Mesendoderm (in vitro differentiated cells): ENCODE measurements at regions not wholly inside any gene's neighbourhood (a gene's known extent, or its start where the extent isn't known, plus 50 kb on each side); places are given as distances from the start of the nearest gene placed in this dataset.

ENCODE experiments used
- DNase-seq: peaks from one replicate; pipeline ENCODE4 v3.0.0; 2013
- H2AK5ac ChIP-seq: 2 replicates; pipeline ENCODE4 v1.6.1; 2013; ENCODE audit warnings: low read length, inconsistent platforms
- H2BK120ac ChIP-seq: 2 replicates; pipeline ENCODE4 v1.6.1; 2013; ENCODE audit warnings: low read depth, mild to moderate bottlenecking, low read length, moderate library complexity, mixed read lengths
- H2BK15ac ChIP-seq: replicated peaks from 2 replicates; pipeline ENCODE4 v1.6.1; 2013; ENCODE audit warnings: low read depth, mild to moderate bottlenecking, moderate library complexity
- H2BK5ac ChIP-seq: 2 replicates; pipeline ENCODE4 v1.6.1; 2013; ENCODE audit warnings: low read length, inconsistent platforms
- H3K18ac ChIP-seq: 2 replicates; pipeline ENCODE4 v1.6.1; 2013; ENCODE audit warnings: mild to moderate bottlenecking, low read length, mixed read lengths
- H3K23ac ChIP-seq: one replicate; pipeline ENCODE4 v1.6.1; 2013; ENCODE audit warnings: low read length
- H3K27ac ChIP-seq: 2 replicates; pipeline ENCODE4 v1.5.1; 2013; ENCODE audit warnings: low read depth, mild to moderate bottlenecking, inconsistent platforms, low read length, moderate library complexity
- H3K27me3 ChIP-seq: 2 replicates; pipeline ENCODE4 v1.6.1; 2013; ENCODE audit warnings: low read length, control low read depth, mild to moderate bottlenecking, inconsistent platforms; ENCODE audit not compliant: insufficient read depth, poor library complexity
- H3K36me3 ChIP-seq: 2 replicates; pipeline ENCODE4 v1.6.1; 2013; ENCODE audit warnings: low read length, inconsistent platforms; ENCODE audit not compliant: control insufficient read depth, insufficient read depth
- H3K4ac ChIP-seq: one replicate; pipeline ENCODE4 v1.6.1; 2013; ENCODE audit warnings: low read depth, mild to moderate bottlenecking, low read length, moderate library complexity
- H3K4me1 ChIP-seq: 2 replicates; pipeline ENCODE4 v1.6.1; 2013; ENCODE audit warnings: low read depth, low read length, inconsistent platforms; ENCODE audit not compliant: control insufficient read depth
- H3K4me2 ChIP-seq: 2 replicates; pipeline ENCODE4 v1.6.1; 2013; ENCODE audit warnings: low read length
- H3K4me3 ChIP-seq: 2 replicates; pipeline ENCODE4 v1.5.1; 2013; ENCODE audit warnings: mild to moderate bottlenecking, low read length
- H3K56ac ChIP-seq: one replicate; pipeline ENCODE4 v1.6.1; 2013; ENCODE audit warnings: low read length
- H3K79me1 ChIP-seq: 2 replicates; pipeline ENCODE4 v1.6.1; 2013; ENCODE audit warnings: low read length, inconsistent platforms
- H3K79me2 ChIP-seq: 2 replicates; pipeline ENCODE4 v1.6.1; 2013; ENCODE audit warnings: mild to moderate bottlenecking, low read length; ENCODE audit not compliant: control insufficient read depth, insufficient read depth
- H3K9ac ChIP-seq: 2 replicates; pipeline ENCODE4 v1.6.1; 2013; ENCODE audit warnings: low read length, inconsistent platforms
- H4K5ac ChIP-seq: one replicate; pipeline ENCODE4 v1.6.1; 2013; ENCODE audit warnings: low read length
- H4K8ac ChIP-seq: one replicate; pipeline ENCODE4 v1.6.1; 2013; ENCODE audit warnings: low read depth, mild to moderate bottlenecking, control low read depth, low read length, moderate library complexity
- WGBS: extraction: QIAGEN DNeasy Blood & Tissue Kit; methylation state at CpG from one replicate; pipeline ENCODE4 v1.1.7; 2013; ENCODE audit warnings: low lambda C conversion rate, missing lambda C conversion rate; ENCODE audit not compliant: insufficient coverage; ENCODE audit errors: extremely low coverage; 5-methylcytosine and 5-hydroxymethylcytosine counted together

GRCh38 chr16:86379505-86379846 lies 130.9 kb upstream of the FOXF1 start:
- no peak overlapping the region for H3K23ac ChIP-seq
- H3K9ac ChIP-seq: no peak overlapping the region
- no peak overlapping the region for H2BK120ac ChIP-seq
- H3K18ac ChIP-seq: no peak overlapping the region
- H3K4me1 ChIP-seq: no peaks in the 10 kb centered on the region
- no peak overlapping the region for H3K56ac ChIP-seq
- H3K27me3 ChIP-seq: no peaks in the 10 kb centered on the region
- no peak overlapping the region for H2BK15ac ChIP-seq
- no peak overlapping the region for H2BK5ac ChIP-seq
- no peaks in the 10 kb centered on the region for H3K36me3 ChIP-seq
- H2AK5ac ChIP-seq: no peak overlapping the region
- H4K8ac ChIP-seq: no peak overlapping the region
- no peak for DNase-seq
- H3K79me2 ChIP-seq: no peaks in the 10 kb centered on the region
- H4K5ac ChIP-seq: no peak overlapping the region
- H3K4ac ChIP-seq: no peak overlapping the region
- H3K27ac ChIP-seq: no peak overlapping the region
- no peaks in the 10 kb centered on the region for H3K79me1 ChIP-seq
- WGBS: no CpG with 5 or more reads among the region's 9 CpGs
- H3K4me2 ChIP-seq: no peak overlapping the region
- no peak overlapping the region for H3K4me3 ChIP-seq

DNA sequence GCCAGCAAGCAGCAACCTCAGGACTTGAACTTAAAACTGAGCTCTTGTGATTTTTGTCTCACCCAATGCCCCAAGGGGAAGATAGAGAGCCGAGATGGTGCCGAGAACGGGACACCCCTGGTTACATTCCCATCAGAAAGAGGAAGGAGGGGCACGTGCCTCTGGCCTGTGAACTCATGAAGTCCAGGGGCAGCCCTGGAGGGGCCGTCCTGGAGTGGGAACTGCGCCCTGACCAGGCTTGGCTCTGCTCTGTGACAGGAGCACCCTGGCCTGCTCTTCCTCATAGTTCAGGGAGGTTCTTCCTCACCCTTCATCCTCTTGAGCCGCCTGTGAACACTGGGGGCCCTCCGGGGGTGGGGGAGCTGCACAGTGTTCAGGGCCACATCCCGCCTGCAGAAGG lies 130.3 kb upstream of the FOXF1 start:
- Histone ChIP-seq H3K4me1 (no peaks in the 10 kb centered on the region), H3K27me3 (no peaks in the 10 kb centered on the region), H3K56ac (no peak overlapping the region), H4K8ac (no peak overlapping the region), H3K79me1 (no peaks in the 10 kb centered on the region), H2BK120ac (no peak overlapping the region), H2AK5ac (no peak overlapping the region), H3K9ac (no peak overlapping the region), H3K4me2 (no peak overlapping the region), H3K79me2 (no peaks in the 10 kb centered on the region), H3K4me3 (no peak overlapping the region), H3K18ac (no peak overlapping the region), H3K36me3 (no peaks in the 10 kb centered on the region), H3K23ac (no peak overlapping the region), H4K5ac (no peak overlapping the region), H3K27ac (no peak overlapping the region), H3K4ac (no peak overlapping the region), H2BK5ac (no peak overlapping the region), H2BK15ac (no peak overlapping the region)
- no peak for DNase-seq
- WGBS: no CpG with 5 or more reads among the region's 9 CpGs

- H3K23ac ChIP-seq: no peak overlapping the region
- no peak overlapping the region for H2BK120ac ChIP-seq
- no peak overlapping the region for H4K8ac ChIP-seq
- H3K9ac ChIP-seq: no peak overlapping the region
- H3K18ac ChIP-seq: no peak overlapping the region
- H4K5ac ChIP-seq: no peak overlapping the region
- no peak for DNase-seq
- no CpG with 5 or more reads among the region's 7 CpGs for WGBS
- no peak overlapping the region for H2AK5ac ChIP-seq
- no peaks in the 10 kb centered on the region for H3K79me2 ChIP-seq
- no peaks in the 10 kb centered on the region for H3K27me3 ChIP-seq
- no peaks in the 10 kb centered on the region for H3K36me3 ChIP-seq
- H3K4me3 ChIP-seq: no peak overlapping the region
- H3K4ac ChIP-seq: no peak overlapping the region
- no peak overlapping the region for H3K4me2 ChIP-seq
- no peaks in the 10 kb centered on the region for H3K79me1 ChIP-seq
- no peak overlapping the region for H3K27ac ChIP-seq
- no peak overlapping the region for H2BK5ac ChIP-seq
- no peaks in the 10 kb centered on the region for H3K4me1 ChIP-seq
- H2BK15ac ChIP-seq: no peak overlapping the region
- H3K56ac ChIP-seq: no peak overlapping the region
Measured at GRCh38 chr16:86381491-86381890, 128.8 kb upstream of the FOXF1 start.

- no peak overlapping the region for H2BK120ac ChIP-seq
- no peak overlapping the region for H3K4me2 ChIP-seq
- no peak overlapping the region for H3K4me3 ChIP-seq
- H3K4ac ChIP-seq: no peak overlapping the region
- H2AK5ac ChIP-seq: no peak overlapping the region
- no peak overlapping the region for H2BK15ac ChIP-seq
- H3K79me2 ChIP-seq: no peaks in the 10 kb centered on the region
- no peaks in the 10 kb centered on the region for H3K27me3 ChIP-seq
- no peak overlapping the region for H3K27ac ChIP-seq
- H2BK5ac ChIP-seq: no peak overlapping the region
- DNase-seq: no peak
- no peak overlapping the region for H3K9ac ChIP-seq
- no peaks in the 10 kb centered on the region for H3K79me1 ChIP-seq
- H3K18ac ChIP-seq: no peak overlapping the region
- H4K5ac ChIP-seq: no peak overlapping the region
- H3K4me1 ChIP-seq: no peaks in the 10 kb centered on the region
- no peak overlapping the region for H4K8ac ChIP-seq
- no peak overlapping the region for H3K23ac ChIP-seq
- H3K36me3 ChIP-seq: no peaks in the 10 kb centered on the region
- WGBS: no CpG with 5 or more reads among the region's 17 CpGs
- no peak overlapping the region for H3K56ac ChIP-seq
Measured at GRCh38 chr16:86382067-86382773, 128.1 kb upstream of the FOXF1 start.

DNA sequence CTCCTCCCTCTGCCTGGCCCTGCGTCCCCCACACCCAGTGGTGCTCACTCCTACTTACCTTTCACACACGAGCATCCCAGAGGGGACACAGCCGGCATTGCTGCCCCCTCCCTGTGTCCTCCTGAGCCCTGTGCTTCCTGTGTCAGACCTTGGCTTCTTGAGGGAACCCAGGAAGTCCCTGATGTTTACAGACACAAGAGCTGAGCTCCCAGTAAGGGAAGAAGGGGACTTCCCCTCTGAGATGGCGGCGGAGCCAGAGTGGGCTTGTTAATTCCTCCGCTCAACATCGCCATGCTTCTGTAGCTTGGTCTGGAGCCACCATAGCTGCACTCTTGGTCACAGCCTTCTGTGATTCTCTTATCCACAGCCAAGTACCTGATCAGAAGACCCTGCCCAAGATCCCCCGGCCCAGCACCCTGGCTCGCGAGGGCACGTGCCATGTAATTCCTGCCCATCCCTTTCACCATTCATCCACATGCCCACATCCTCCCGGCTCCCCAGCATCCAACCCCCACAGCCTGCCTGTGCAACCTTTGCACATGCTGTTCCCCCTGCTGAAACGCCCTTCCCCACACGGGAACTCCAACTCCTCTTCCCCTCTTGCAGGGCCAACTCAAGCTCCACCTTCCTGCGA lies 127.4 kb upstream of the FOXF1 start:
- H4K5ac ChIP-seq: no peak overlapping the region
- H3K4me1 ChIP-seq: no peaks in the 10 kb centered on the region
- no peak overlapping the region for H2BK15ac ChIP-seq
- no peak overlapping the region for H3K4me2 ChIP-seq
- no peak overlapping the region for H3K56ac ChIP-seq
- no peak overlapping the region for H2BK120ac ChIP-seq
- H3K23ac ChIP-seq: no peak overlapping the region
- H3K36me3 ChIP-seq: no peaks in the 10 kb centered on the region
- H2BK5ac ChIP-seq: no peak overlapping the region
- no peak for DNase-seq
- no CpG with 5 or more reads among the region's 15 CpGs for WGBS
- H2AK5ac ChIP-seq: no peak overlapping the region
- H3K79me2 ChIP-seq: no peaks in the 10 kb centered on the region
- H3K27ac ChIP-seq: no peak overlapping the region
- H3K4me3 ChIP-seq: no peak overlapping the region
- H3K4ac ChIP-seq: no peak overlapping the region
- H3K18ac ChIP-seq: no peak overlapping the region
- no peaks in the 10 kb centered on the region for H3K79me1 ChIP-seq
- no peak overlapping the region for H3K9ac ChIP-seq
- no peaks in the 10 kb centered on the region for H3K27me3 ChIP-seq
- no peak overlapping the region for H4K8ac ChIP-seq
